ENCODE measurements at regions not wholly inside any gene's neighbourhood (a gene's known extent, or its start where the extent isn't known, plus 50 kb on each side); places are given as distances from the start of the nearest gene placed in this dataset.

DNA sequence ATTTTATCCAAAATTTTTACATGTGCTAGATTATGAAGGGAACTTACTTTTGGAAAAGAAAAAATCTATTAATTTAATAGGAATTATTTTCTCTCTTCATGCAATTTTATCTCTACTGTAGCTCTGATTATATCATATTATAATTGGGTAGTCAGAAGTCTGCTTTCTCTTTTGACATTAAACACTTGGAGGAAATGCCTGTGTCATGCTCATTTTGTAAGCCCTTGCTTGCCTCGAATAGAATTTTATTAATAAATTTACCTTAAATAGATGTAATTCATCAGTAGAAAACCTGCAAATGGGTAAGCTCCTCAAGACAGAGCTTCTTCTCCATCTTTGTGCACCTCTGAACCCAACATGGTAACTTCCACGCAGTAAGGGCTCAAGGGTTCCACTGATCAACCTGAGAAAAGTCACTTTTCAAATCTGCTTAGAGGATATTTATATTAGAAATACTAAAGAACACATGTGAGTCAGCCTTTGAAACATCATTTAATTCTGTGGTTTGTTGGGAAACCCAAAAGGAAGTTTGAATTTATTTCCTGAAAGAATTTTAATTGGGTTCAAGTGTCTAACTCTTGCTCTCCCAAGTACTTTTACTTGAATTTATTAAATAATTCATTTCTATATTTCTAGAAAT lies 266.0 kb downstream of the ALDH8A1 start:
- TF ChIP-seq, protein P1, sequence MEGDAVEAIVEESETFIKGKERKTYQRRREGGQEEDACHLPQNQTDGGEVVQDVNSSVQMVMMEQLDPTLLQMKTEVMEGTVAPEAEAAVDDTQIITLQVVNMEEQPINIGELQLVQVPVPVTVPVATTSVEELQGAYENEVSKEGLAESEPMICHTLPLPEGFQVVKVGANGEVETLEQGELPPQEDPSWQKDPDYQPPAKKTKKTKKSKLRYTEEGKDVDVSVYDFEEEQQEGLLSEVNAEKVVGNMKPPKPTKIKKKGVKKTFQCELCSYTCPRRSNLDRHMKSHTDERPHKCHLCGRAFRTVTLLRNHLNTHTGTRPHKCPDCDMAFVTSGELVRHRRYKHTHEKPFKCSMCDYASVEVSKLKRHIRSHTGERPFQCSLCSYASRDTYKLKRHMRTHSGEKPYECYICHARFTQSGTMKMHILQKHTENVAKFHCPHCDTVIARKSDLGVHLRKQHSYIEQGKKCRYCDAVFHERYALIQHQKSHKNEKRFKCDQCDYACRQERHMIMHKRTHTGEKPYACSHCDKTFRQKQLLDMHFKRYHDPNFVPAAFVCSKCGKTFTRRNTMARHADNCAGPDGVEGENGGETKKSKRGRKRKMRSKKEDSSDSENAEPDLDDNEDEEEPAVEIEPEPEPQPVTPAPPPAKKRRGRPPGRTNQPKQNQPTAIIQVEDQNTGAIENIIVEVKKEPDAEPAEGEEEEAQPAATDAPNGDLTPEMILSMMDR (IDR thresholded peaks at IDR 0.05), result no peak

DNA sequence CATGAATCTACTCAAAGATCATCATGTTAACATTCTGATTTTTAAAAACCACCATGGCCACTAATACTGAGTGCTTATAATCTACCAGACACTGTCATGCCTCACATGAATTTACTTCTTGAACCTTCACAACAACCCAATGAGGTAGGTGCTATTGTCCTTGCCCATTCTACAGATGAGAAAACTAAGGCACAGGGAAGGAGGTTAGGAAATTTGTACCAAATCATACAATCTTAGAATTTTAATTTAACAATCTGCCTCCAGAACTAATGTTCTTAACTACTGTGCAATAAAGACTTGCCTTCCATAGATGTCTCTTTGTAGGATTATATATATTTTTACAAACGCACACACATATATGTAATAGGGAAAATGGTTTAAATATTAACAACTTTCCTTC lies 269.5 kb downstream of the ALDH8A1 start:
- TF ChIP-seq, protein P1 (IDR thresholded peaks at IDR 0.05), result no peak

DNA sequence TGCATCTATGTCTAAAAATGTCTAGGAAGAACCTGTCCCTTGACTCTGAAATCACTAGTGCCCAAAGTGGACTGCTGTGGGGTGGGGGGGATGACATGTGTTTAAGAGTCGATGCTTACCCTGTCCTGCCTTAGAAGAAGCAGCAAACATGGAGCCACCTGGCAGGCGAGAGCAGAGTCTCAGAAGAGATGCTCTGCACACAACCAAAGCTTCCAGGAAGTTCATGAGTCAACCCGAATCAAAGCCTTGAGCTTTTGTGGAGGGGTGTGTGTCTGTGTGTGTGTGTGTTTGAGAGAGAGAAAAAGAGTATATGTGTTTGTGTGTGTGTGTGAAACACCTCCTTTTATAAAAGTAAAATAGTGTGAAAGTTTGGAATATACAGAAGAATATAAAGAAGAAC lies 269.9 kb downstream of the ALDH8A1 start:
- TF ChIP-seq, protein P1 (IDR thresholded peaks at IDR 0.05), result no peak

DNA sequence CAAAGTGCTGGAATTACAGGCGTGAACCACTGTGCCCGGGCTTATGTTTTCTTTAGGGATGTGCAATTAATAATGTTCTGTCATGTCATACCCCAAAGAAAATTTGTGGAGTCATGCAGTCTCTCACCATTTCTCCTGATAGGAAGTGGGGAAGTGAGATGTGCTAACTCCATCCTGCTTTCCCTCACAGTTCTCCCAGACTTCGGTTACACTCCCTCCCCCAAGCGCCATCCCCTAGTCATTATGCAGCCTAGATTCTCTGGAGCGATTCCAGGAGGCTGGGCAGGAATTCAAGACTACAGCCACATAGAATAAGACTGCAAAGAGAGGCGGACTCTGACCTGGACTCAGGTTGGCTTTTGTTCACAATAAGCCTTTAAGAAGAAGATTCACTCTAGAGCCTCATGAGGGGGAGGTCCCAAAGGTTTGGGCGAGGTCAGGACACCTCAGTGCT lies 271.4 kb downstream of the ALDH8A1 start:
- TF ChIP-seq, protein P1 (IDR thresholded peaks at IDR 0.05), result no peak

DNA sequence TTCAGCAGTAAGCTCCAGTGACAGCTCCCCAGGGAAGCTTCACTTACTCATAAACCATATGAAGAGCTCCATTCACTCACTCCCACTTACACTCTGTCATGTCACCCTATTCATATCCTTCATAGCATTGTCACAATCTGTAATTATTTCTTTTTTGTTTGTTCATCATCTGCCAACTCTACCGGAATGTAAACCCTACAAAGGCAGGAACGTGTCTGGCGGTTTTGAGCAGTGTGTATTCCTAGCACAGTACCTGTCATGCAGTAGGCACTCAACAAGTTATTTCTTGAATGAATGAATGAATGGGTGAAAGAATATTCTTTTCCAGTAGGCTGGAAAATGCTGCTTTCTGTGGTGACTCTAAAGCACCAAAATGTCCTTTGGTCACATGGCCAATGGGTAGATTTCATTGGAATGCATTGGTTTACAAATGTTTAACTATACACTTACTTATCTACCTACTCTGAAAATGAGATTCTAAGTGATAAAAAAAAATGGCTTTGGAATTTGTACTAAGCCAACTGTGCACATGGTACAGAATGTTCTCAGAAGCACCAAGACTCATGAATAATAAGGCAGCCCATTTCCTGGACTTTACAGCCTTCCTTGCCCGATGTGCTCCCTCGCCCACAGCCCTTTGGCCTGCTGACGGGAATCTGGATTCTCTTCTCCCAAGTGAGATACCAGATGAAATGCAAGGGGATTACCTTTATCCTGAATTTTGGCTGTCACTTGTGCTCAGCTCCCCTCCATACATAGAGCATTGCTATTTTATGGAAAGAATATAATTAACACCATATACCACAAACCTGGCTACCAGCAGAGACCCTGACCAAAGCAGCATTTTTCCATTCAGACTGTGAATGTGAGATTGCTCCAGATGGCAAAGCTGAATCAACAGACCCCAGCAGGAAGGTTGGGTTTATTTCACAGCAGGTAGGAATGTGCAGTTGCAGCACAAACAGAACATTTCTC lies 273.3 kb downstream of the ALDH8A1 start:
- TF ChIP-seq, protein P1 (IDR thresholded peaks at IDR 0.05), result no peak

DNA sequence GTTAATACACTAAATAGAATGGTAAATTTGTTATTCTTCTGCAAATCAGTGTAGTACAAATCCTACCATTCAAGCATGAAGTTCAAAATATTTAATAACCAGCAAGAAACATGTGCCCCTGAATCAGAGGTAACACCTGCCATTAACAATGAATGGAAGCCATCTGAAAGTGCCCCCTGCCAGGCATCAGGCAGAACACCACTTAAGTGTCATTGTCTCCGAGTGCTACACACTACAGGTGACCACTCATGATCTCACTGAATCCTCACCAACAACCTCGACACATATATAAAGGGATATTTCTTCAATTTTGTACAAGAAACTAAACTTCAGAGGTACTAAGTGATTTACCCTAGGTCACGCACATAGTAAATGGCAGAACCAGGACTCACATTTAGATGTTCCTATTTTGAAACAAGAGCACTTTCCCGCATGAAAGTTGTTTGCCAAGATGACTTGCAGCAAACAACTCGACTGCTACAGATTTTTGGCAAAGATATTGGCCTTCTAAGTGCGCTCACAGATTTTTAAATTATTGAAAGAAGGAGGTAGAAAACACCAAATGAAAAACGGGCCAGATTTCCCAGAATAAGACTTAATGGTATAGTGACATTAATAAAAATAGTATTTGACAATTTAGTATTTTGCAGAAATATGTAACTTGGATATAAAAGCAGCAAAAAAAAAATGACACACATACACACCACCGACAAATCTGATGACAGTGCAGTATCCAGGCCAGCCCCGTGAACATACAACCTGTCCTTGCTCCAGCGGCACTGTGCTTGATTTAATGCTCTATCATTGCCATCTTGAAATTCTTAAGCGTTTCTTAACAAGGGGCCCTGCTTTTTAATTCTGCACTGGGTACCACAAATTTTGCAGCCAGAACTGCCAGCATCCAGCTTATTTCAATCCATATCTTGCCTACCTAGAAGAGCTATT lies 274.5 kb downstream of the ALDH8A1 start:
- TF ChIP-seq, protein P1 (IDR thresholded peaks at IDR 0.05), result no peak

DNA sequence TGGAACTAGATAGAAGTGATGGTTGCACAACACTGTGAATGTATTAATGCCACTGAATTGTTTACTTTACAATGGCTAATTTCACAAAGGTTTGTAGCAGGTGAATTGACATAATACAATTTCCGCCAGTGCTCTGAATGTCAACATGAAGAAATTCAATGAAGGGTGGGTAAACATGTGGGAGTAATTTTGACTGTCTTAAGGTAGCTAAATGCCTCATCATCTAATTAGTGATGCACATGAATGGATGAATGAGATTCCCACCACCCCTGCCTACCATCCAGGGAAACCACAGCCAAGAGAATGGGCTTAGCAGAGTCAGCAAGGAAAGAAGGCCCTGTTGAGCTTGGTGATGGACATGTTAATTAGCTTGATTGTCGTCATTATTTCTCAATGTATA lies 275.3 kb downstream of the ALDH8A1 start:
- TF ChIP-seq, protein P1 (IDR thresholded peaks at IDR 0.05), result no peak

Data from LNCAP (cell line).